ENCODE measurements at regions not wholly inside any gene's neighbourhood (a gene's known extent, or its start where the extent isn't known, plus 50 kb on each side); places are given as distances from the start of the nearest gene placed in this dataset.

- TF ChIP-seq POLR2A (IDR thresholded peaks at IDR 0.05; ENCODE audit: low read depth, low read length) (no peak), POLR2AphosphoS5 (IDR thresholded peaks at IDR 0.05; ENCODE audit: low read depth, low read length) (no peak)
Measured at GRCh38 chr21:15520811-15521643, 208.8 kb upstream of the USP25 start.

Data from GM12892 (cell line).